HG02623 (cell line): ENCODE measurements at regions not wholly inside any gene's neighbourhood (a gene's known extent, or its start where the extent isn't known, plus 50 kb on each side); places are given as distances from the start of the nearest gene placed in this dataset.
"Not testable (repeated sequence)": the region's sequence is repeated elsewhere in the genome, so short reads cannot be mapped to it uniquely, and the experiment has no call there.

Source experiments
- ATAC-seq: cut with Tn5 transposase; IDR thresholded peaks from one replicate; pipeline ENCODE4 v1.9.1; 2021; ENCODE audit warnings: moderate library complexity; ENCODE audit not compliant: unreplicated experiment

GRCh38 chr18:22790545-22791309, 142.4 kb upstream of the RBBP8 start:
- no peak for ATAC-seq

DNA sequence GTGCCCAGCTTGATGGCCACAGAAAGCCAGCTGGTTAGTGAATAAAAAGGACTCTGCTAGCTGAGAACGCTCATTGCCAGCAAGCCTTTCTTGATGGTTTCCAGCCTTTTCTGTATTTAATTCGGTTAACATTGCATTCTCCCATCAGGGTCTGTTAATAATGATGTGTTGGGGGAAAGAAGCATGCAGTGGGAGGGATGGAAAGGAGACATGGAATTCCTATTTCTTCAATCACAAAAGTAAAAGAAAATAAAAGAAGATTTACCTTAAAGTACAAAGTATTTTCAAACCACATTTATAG, 141.9 kb upstream of the RBBP8 start:
- ATAC-seq, result no peak

GRCh38 chr18:22796113-22796512, 137.0 kb upstream of the RBBP8 start:
- no peak for ATAC-seq

DNA sequence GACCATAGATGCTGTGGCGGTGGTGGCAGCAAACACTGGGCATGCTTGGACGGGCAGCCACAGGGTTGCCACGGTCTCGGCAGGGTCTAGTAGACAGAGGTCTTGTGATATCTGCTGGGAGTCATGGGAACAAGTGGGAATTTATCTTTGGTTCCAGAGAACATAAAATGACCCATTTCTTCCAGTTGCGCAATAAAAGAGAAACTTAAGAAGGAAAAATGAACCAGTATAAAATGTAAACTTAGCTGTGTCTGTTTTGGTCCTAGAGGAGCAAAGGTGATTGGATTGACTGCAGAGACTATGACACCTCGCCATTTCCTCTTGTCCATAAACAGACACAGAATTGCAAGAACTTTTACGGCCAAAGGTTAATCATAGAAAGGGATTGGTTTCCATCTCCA, 132.6 kb upstream of the RBBP8 start:
- ATAC-seq, result no peak

- ATAC-seq, result no peak
These were observed 119.3 kb upstream of the RBBP8 start for GRCh38 chr18:22813648-22814328.

DNA sequence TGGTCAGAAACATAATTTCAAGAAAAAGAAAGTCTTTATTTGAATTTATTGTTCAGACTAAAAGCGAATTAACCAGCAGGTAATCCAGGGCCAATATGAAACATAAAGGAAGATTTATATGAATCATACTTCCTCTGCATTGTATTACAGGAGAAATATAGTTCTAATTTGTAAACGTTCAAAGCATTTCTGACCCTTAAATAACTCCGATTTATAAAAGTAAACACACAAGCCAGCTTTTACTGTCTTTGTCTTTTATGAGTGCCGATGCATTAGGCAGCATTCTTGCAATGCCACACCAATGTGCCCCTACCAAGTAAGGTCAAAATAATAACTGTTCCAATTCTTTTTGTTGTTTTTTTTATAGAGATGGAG, 118.8 kb upstream of the RBBP8 start:
- no peak for ATAC-seq

DNA sequence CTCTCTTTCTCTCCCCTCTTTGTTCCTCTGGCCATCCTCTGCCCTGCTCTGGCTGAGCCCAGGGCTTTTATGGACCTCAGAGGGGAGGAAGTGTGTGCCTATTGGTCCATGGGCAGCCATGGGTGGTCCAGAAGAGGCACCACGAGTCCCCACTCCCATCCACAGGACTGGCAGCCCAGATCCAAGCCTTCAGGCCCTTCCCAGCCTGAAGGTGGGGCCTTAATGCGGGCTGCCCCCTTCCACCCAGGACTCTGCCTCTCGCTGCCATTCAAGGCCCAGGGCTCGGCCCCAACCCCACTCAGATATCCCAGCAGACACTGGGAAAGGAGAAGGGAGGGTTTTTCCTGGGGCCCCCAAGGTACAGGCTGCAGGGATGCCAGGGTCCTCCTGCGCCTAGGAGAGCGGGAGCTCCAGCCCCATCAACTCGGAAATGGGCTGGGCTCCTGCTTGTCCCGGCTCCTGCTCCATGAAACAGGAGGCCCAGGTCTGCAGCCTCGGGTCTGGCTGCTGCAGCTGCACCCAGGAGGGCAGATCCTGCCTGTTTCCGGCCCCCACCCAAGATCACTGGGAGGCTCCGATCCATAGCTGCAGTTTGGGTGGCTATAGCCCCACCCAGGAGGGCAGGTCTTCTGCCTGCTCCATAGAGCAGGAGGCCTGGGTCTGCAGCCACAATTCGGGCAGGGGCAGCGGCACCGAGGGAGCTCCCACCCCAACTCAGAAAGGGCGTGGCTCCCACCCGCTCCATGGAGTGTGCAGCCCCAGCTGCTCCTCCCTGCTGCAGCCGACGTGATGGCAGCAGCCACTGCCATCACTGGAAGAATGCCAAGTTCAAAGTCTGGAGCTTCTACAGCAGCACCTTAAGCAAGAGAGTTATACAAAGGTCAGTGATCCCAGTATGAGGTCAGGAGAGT, 116.6 kb upstream of the RBBP8 start:
- no peak for ATAC-seq

DNA sequence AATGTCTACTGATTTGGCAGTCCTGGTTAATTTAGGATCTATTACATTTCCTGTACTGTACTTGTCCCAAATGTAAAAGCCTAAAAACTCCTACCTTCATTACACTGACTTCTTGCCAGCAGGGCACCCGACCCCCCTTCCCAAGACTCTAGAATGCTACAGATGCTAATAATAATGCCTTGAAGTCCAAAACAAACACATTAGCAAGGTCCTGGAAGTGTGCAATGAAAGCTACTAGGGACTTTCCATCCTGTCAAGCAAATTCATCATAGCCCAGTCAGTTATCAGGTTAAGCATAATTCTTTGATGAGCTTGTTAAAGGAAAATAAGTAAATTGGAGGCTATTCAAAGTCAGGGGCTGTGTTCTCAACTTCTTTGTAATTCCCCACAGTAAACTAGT, 115.3 kb upstream of the RBBP8 start:
- no peak for ATAC-seq

DNA sequence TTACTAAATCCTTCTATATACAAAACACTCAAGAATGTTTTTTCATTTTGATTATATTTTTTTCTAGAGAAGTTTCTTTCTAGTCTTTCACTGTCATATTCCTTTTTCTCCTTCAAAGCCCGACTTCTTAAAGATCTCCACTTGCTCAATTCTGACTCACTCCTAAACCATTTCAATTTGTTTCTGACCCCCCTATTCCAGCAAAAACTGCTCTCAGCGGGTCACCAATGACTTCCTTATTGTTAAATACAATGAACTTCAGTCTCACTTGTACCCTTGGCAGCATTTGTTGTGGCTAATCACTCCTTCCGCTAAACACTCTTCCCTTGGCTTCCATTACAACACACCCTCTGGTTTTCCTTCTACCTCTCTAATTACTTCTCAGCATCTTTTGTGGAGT, 111.1 kb upstream of the RBBP8 start:
- no peak for ATAC-seq

DNA sequence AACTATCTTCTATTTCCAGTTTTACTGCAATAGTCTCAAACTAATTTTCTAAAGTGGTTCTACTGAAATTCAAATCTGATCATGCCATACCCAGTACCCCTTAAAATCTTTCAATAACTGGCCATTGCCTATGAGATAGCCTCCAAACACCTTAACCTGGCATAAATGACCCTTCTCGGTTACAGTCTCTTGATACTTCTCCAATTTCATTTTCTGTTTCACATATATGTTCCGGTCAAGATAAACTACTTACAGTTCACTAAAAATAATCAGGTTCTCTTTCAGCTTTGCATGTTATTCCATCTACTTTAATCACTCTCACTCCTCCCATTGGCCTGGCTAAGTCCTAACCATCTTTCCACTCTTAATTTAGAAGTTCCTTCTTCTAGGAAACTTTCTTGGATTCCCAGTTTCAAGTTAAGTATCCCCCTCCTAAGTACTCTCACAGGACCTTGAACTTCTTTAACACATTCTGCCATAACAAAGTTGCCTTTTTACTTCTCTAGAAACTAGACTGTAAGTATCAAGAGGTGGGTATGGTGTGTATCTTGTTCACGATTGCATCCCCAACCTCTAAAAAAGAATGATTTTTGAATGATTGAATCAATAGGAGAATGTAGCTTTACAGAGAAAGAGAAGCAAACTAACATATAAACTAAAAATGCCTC, 110.2 kb upstream of the RBBP8 start:
- ATAC-seq, result peak; percentile 73

DNA sequence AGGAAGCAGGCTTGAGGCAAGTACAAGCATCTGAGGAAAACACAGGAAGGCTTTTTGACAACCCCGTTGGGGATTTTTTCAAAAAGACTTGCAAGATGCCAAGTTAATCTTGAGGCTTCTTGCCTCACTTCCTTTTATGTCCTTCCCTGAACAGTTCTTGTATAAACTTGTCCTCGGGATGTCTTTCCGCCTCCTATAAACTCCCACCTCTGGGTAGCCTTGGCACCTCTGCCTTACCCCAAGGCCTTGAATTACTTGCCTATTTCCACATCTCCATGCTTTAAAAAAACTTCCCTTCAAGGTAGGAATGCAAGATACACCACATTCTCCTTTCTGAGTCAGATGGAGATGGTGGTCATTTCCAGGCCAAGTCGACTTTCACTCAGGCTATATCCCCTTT, 106.4 kb upstream of the RBBP8 start:
- no peak for ATAC-seq

- ATAC-seq, result no peak
These were observed 105.9 kb upstream of the RBBP8 start for GRCh38 chr18:22827216-22827615.

- no peak for ATAC-seq
These were observed 105.4 kb upstream of the RBBP8 start for GRCh38 chr18:22827741-22828140.

GRCh38 chr18:22828171-22828570, 105.0 kb upstream of the RBBP8 start:
- no peak for ATAC-seq

GRCh38 chr18:22828583-22828982, 104.5 kb upstream of the RBBP8 start:
- ATAC-seq, result not testable (repeated sequence)

DNA sequence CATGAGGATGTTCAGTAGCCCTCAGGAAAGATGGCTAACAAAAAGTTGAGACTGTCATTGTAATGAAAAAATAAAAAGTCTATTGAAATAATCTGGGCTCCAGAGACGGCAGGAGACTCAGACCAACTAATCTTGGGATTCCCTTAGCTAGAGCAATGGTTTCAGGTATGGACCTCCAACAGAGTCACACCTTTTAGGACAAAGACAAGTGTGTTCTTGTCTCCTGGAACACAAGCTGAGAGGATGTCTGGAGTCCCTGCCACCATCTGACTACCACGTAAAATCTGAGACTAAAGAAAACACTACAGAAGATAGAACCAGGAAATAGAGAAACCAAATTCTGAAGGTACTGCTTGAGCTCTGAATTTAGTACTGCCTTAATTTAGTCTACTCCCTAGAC, 103.3 kb upstream of the RBBP8 start:
- ATAC-seq, result no peak

GRCh38 chr18:22830511-22830910, 102.6 kb upstream of the RBBP8 start:
- ATAC-seq, result no peak

DNA sequence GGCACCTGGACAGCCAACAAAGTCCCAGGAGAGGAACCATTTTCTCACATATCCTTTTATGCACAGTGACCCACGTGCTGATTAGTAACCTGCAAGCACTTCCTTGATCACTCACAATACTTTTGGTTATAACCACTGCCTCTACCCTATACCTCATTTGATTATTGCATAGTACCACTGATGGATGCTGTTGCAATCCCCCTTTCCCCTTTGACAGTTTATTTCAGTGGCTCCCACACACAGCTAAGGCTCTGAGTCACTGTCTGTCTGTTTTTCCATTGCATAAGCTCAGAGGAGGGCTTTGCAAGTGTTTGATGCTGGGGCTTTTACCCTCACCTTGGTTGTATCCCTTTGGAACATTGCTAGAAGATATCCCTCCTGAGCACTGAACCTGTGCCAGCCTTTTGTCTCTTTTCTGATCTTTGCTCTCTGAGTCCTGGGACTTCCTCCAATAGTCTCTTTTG, 101.7 kb upstream of the RBBP8 start:
- ATAC-seq, result no peak

- no peak for ATAC-seq
These were observed 96.2 kb upstream of the RBBP8 start for GRCh38 chr18:22836932-22837331.

- no peak for ATAC-seq
These were observed 94.9 kb upstream of the RBBP8 start for GRCh38 chr18:22838221-22838620.

GRCh38 chr18:22838639-22839277, 94.4 kb upstream of the RBBP8 start:
- peak; percentile 55 for ATAC-seq
